GM12878 (cell line): ENCODE measurements at regions not wholly inside any gene's neighbourhood (a gene's known extent, or its start where the extent isn't known, plus 50 kb on each side); places are given as distances from the start of the nearest gene placed in this dataset.

Source experiments
- ATAC-seq: fragments of 200-7000 bp; cut with Tn5 transposase; 3 replicates; pipeline ENCODE4 v1.9.1; 2020; ENCODE audit warnings: mild to moderate bottlenecking, moderate library complexity
- BruUV-seq: library from RNA; stranded (reverse); fragments of 400-500 nt; replicated peaks from 2 replicates; lab custom pipeline; 2021; lab: Mats Ljungman, UMichigan
- CTCF ChIA-PET: fragments of 300-600 bp; sonication (Branson Sonifier 250); formaldehyde crosslinking; extraction: SDS; loops from one replicate; lab custom pipeline; 2021; ENCODE audit warnings: inconsistent platforms; lab: Yijun Ruan, JAX
- POLR2A ChIA-PET: fragments of 350-600 bp; formaldehyde crosslinking; extraction: SDS; loops from one replicate; lab custom pipeline; 2021; ENCODE audit warnings: inconsistent platforms; lab: Charles Lee
- RAD21 ChIA-PET: fragments of 300-600 bp; sonication (Branson Sonifier 250); formaldehyde crosslinking; loops from one replicate; lab custom pipeline; 2023; ENCODE audit warnings: antibody characterized with exemption; ENCODE audit not compliant: unreplicated experiment; lab: Charles Lee
- SMC1A ChIA-PET: fragments of 300-600 bp; sonication (Branson Sonifier 250); formaldehyde crosslinking; loops from one replicate; lab custom pipeline; 2023; ENCODE audit not compliant: unreplicated experiment, uncharacterized antibody; lab: Charles Lee
- DNase-seq: peaks from one replicate; pipeline ENCODE4 v3.0.0-alpha.2; 2011; ENCODE audit warnings: low read depth, low spot score
- FAIRE-seq: peaks from 3 replicates; lab custom pipeline; 2011; peaks lifted over from hg19 to GRCh38; lab: Jason Lieb, UNC
- H2AFZ ChIP-seq: 2 replicates; pipeline ENCODE4 v1.6.0; 2011; ENCODE audit warnings: low read depth, low read length, control low read depth; ENCODE audit not compliant: control insufficient read depth
- H3K27ac ChIP-seq: 2 replicates; pipeline ENCODE4 v1.5.1; 2011; ENCODE audit warnings: control low read depth; ENCODE audit not compliant: control insufficient read depth, insufficient read depth
- H3K27me3 ChIP-seq, 2 experiments: replicated peaks in 1 of 2; 2 replicates each; pipeline versions ENCODE4 v1.6.0 to v1.6.1; 2011; ENCODE audit warnings: low read length in 1 of 2; ENCODE audit not compliant: control insufficient read depth in 2 of 2, insufficient read depth in 2 of 2
- H3K36me3 ChIP-seq, 2 experiments: 2 replicates each; pipeline ENCODE4 v1.5.1; 2011; ENCODE audit warnings: low read length in 1 of 2; ENCODE audit not compliant: control insufficient read depth in 2 of 2, insufficient read depth in 2 of 2
- H3K4me1 ChIP-seq: 2 replicates; pipeline ENCODE4 v1.6.1; 2011; ENCODE audit warnings: mild to moderate bottlenecking, low read length, moderate library complexity, mixed read lengths; ENCODE audit not compliant: control insufficient read depth, insufficient read depth
- H3K4me2 ChIP-seq: 2 replicates; pipeline ENCODE4 v1.6.0; 2011; ENCODE audit warnings: control low read depth; ENCODE audit not compliant: control insufficient read depth, insufficient read depth
- H3K4me3 ChIP-seq: fragments of 200-600 bp; sonication (generic); 2 replicates; pipeline ENCODE4 v1.5.1; 2016
- H3K79me2 ChIP-seq: 2 replicates; pipeline ENCODE4 v1.6.0; 2011; ENCODE audit warnings: low read length; ENCODE audit not compliant: control insufficient read depth, insufficient read depth
- H3K9ac ChIP-seq: 2 replicates; pipeline ENCODE4 v1.8.0; 2011; ENCODE audit warnings: low read length, control low read depth, mixed read lengths; ENCODE audit not compliant: control insufficient read depth, insufficient read depth
- H3K9me3 ChIP-seq: replicated peaks from 3 replicates; pipeline ENCODE4 v1.5.1; 2011; ENCODE audit warnings: mild to moderate bottlenecking, low read length; ENCODE audit not compliant: control insufficient read depth, insufficient read depth
- H4K20me1 ChIP-seq: 2 replicates; pipeline ENCODE4 v1.6.0; 2011; ENCODE audit not compliant: control insufficient read depth, insufficient read depth
- PRDM15 ChIP-seq: fragments of 450-650 bp; formaldehyde crosslinking; IDR thresholded peaks from 2 replicates; pipeline ENCODE4 v1.4.0; 2020; ENCODE audit warnings: mild to moderate bottlenecking, moderate library complexity
- SIX5 ChIP-seq: IDR thresholded peaks from 2 replicates; pipeline ENCODE4 v1.6.1; 2011; ENCODE audit warnings: mild to moderate bottlenecking, low read depth, low read length, moderate library complexity; ENCODE audit not compliant: severe bottlenecking
- USF1 ChIP-seq: IDR thresholded peaks from 2 replicates; pipeline ENCODE4 v1.6.1; 2011; ENCODE audit warnings: borderline replicate concordance, low read depth, mild to moderate bottlenecking, moderate library complexity, mixed read lengths, low read length; ENCODE audit not compliant: insufficient read depth; ENCODE audit errors: extremely low read length
- ZNF24 ChIP-seq: fragments of 450-650 bp; IDR thresholded peaks from 2 replicates; pipeline ENCODE4 v1.6.1; 2017; ENCODE audit warnings: antibody characterized with exemption, mild to moderate bottlenecking
- WGBS: methylation state at CpG from one replicate; pipeline ENCODE4 v1.1.6; 2016; ENCODE audit warnings: low lambda C conversion rate; ENCODE audit not compliant: insufficient replicate concordance, insufficient coverage; ENCODE audit errors: missing lambda C conversion rate; 5-methylcytosine and 5-hydroxymethylcytosine counted together
- in situ Hi-C: fragments of 300-500 bp; cut with MboI; formaldehyde crosslinking; loops from 9 replicates; pipeline ENCODE4 v1.14.3; 2018; ENCODE audit warnings: mixed read lengths
- intact Hi-C: fragments of 100-400 bp; cut with micrococcal nuclease; formaldehyde crosslinking; loops from one replicate; pipeline ENCODE4 v1.14.2; 2022; ENCODE audit not compliant: unreplicated experiment

DNA sequence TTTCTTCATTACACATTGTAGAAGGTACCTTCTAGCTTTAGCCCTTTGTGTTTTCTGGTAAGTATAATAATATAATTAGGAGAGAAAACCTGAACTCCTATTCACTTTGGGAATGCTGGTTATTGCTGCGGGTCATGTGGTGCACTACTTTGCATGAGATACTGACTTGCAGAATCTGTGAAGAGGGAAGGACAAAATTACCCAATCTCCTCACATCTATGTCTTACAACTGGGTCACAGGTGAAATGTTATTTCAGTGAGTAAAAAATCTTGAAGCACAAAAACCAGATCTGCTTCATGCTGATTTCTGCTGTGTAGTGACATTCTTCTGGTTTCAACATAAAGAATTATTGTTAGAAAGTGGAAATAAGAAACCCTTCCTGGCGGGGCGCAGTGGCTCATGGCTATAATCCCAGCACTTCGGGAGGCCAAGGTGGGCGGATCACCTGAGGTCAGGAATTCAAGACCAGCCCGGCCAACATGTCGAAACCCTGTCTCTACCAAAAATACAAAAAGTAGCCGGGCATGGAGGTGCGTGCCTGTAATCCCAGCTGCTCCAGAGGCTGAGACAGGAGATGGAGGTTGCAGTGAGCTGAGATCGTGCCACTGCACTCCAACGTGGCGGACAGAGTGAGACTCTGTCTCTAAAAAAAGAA is 211.0 kb upstream of the REG3G start:
- POLR2A ChIA-PET, result no interaction called here
- H3K4me3 ChIP-seq, result no peak overlapping the region
- no TSS peak for BruUV-seq
- DNase-seq, result no peak
- WGBS, result 22% methylated on average over 12 of the region's 12 CpGs
- H3K4me1 ChIP-seq, result no peaks in the 10 kb centered on the region
- H3K27ac ChIP-seq, result no peak overlapping the region
- no peaks in the 10 kb centered on the region; a peak in 1 of 4 replicates for H3K27me3 ChIP-seq
- no peaks in the 10 kb centered on the region for H3K36me3 ChIP-seq
- no peaks in the 10 kb centered on the region for H3K9me3 ChIP-seq
- no peak for FAIRE-seq
- SMC1A ChIA-PET, result no interaction called here
- no peak overlapping the region for H3K4me2 ChIP-seq
- H2AFZ ChIP-seq, result no peak overlapping the region
- RAD21 ChIA-PET, result no interaction called here
- CTCF ChIA-PET, result interaction anchor here (1.3 kb wide), 1 partner anchor 122 kb away, joined by 3 read pairs; no protein-coding TSS in a partner anchor
- TF ChIP-seq SIX5 (no peak), USF1 (no peak), PRDM15 (no peak), ZNF24 (no peak)
- no peaks in the 10 kb centered on the region for H3K79me2 ChIP-seq
- no peak for ATAC-seq
- no peak overlapping the region for H3K9ac ChIP-seq
- no peaks in the 10 kb centered on the region for H4K20me1 ChIP-seq
- intact Hi-C loops, result no loop called here
- in situ Hi-C loops, result no loop called here
